ENCODE measurements at regions not wholly inside any gene's neighbourhood (a gene's known extent, or its start where the extent isn't known, plus 50 kb on each side); places are given as distances from the start of the nearest gene placed in this dataset.

- no peak for DNase-seq (ENCODE audit: extremely low spot score)
- POLR2A ChIA-PET: no interaction called here
- CTCF ChIA-PET: interaction anchor here (0.6 kb wide), 1 partner anchor 394 kb away, joined by 3 read pairs; no protein-coding TSS in a partner anchor
- TF ChIP-seq ARNT (IDR thresholded peaks at IDR 0.05) (no peak), NFRKB (IDR thresholded peaks at IDR 0.05) (no peak), FOXM1 (IDR thresholded peaks at IDR 0.05; ENCODE audit: borderline replicate concordance) (no peak), FOXA1 (IDR thresholded peaks at IDR 0.05) (no peak), LEF1 (IDR thresholded peaks at IDR 0.05; ENCODE audit: borderline replicate concordance) (no peak), ELF4 (IDR thresholded peaks at IDR 0.05) (no peak), FOXK2 (IDR thresholded peaks at IDR 0.05) (no peak), ZNF384 (IDR thresholded peaks at IDR 0.05) (no peak), L3MBTL2 (conservative IDR thresholded peaks at IDR 0.05) (no peak), HDGF (IDR thresholded peaks at IDR 0.05; ENCODE audit: borderline replicate concordance) (no peak), SUZ12 (IDR thresholded peaks at IDR 0.05) (no peak), SP1 (IDR thresholded peaks at IDR 0.05) (no peak), BHLHE40 (IDR thresholded peaks at IDR 0.05; ENCODE audit: borderline replicate concordance) (no peak), TARDBP (IDR thresholded peaks at IDR 0.05) (no peak), PKNOX1 (IDR thresholded peaks at IDR 0.05) (no peak), CTBP1 (IDR thresholded peaks at IDR 0.05; ENCODE audit: borderline replicate concordance) (no peak)
These were observed 354.9 kb downstream of the GPAT3 start for GRCh38 chr4:83890816-83891215.

GRCh38 chr4:83890231-83890630, 354.3 kb downstream of the GPAT3 start:
- no peak for TF ChIP-seq SP1 (IDR thresholded peaks at IDR 0.05)
- no peak for TF ChIP-seq ARNT (IDR thresholded peaks at IDR 0.05)
- TF ChIP-seq TARDBP (IDR thresholded peaks at IDR 0.05): no peak
- no peak for TF ChIP-seq BHLHE40 (IDR thresholded peaks at IDR 0.05; ENCODE audit: borderline replicate concordance)
- TF ChIP-seq CTBP1 (IDR thresholded peaks at IDR 0.05; ENCODE audit: borderline replicate concordance): no peak
- no peak for TF ChIP-seq L3MBTL2 (conservative IDR thresholded peaks at IDR 0.05)
- TF ChIP-seq FOXK2 (IDR thresholded peaks at IDR 0.05): no peak
- no peak for TF ChIP-seq LEF1 (IDR thresholded peaks at IDR 0.05; ENCODE audit: borderline replicate concordance)
- no peak for TF ChIP-seq FOXM1 (IDR thresholded peaks at IDR 0.05; ENCODE audit: borderline replicate concordance)
- no peak for TF ChIP-seq HDGF (IDR thresholded peaks at IDR 0.05; ENCODE audit: borderline replicate concordance)
- no peak for TF ChIP-seq ELF4 (IDR thresholded peaks at IDR 0.05)
- POLR2A ChIA-PET: no interaction called here
- DNase-seq (ENCODE audit: extremely low spot score): no peak
- CTCF ChIA-PET: no interaction called here

- POLR2A ChIA-PET: no interaction called here
These were observed 353.9 kb downstream of the GPAT3 start for GRCh38 chr4:83889802-83890201.

GRCh38 chr4:83885256-83886182, 349.6 kb downstream of the GPAT3 start:
- ChIA-PET POLR2A (no interaction called here), CTCF (interaction anchor here (1.1 kb wide), 1 partner anchor 115 kb away, joined by 3 read pairs; no protein-coding TSS in a partner anchor)
- no peak for DNase-seq (ENCODE audit: extremely low spot score)
- TF ChIP-seq BHLHE40 (IDR thresholded peaks at IDR 0.05; ENCODE audit: borderline replicate concordance): no peak
- TF ChIP-seq PKNOX1 (IDR thresholded peaks at IDR 0.05): no peak
- no peak for TF ChIP-seq ARNT (IDR thresholded peaks at IDR 0.05)
- TF ChIP-seq ELF4 (IDR thresholded peaks at IDR 0.05): no peak
- no peak for TF ChIP-seq TARDBP (IDR thresholded peaks at IDR 0.05)
- TF ChIP-seq ZNF384 (IDR thresholded peaks at IDR 0.05): no peak
- TF ChIP-seq HDGF (IDR thresholded peaks at IDR 0.05; ENCODE audit: borderline replicate concordance): no peak
- TF ChIP-seq SP1 (IDR thresholded peaks at IDR 0.05): no peak
- TF ChIP-seq NFRKB (IDR thresholded peaks at IDR 0.05): no peak
- no peak for TF ChIP-seq FOXM1 (IDR thresholded peaks at IDR 0.05; ENCODE audit: borderline replicate concordance)

More at GRCh38 chr4:83889802-83890201, 353.9 kb downstream of the GPAT3 start:
- no peak for DNase-seq (ENCODE audit: extremely low spot score)
- CTCF ChIA-PET: no interaction called here
- TF ChIP-seq L3MBTL2 (conservative IDR thresholded peaks at IDR 0.05): no peak
- no peak for TF ChIP-seq NFRKB (IDR thresholded peaks at IDR 0.05)
- TF ChIP-seq LEF1 (IDR thresholded peaks at IDR 0.05; ENCODE audit: borderline replicate concordance): no peak
- TF ChIP-seq ZNF384 (IDR thresholded peaks at IDR 0.05): no peak
- no peak for TF ChIP-seq BHLHE40 (IDR thresholded peaks at IDR 0.05; ENCODE audit: borderline replicate concordance)
- TF ChIP-seq FOXM1 (IDR thresholded peaks at IDR 0.05; ENCODE audit: borderline replicate concordance): no peak
- TF ChIP-seq ELF4 (IDR thresholded peaks at IDR 0.05): no peak
- no peak for TF ChIP-seq SP1 (IDR thresholded peaks at IDR 0.05)
- TF ChIP-seq TARDBP (IDR thresholded peaks at IDR 0.05): no peak
- no peak for TF ChIP-seq CTBP1 (IDR thresholded peaks at IDR 0.05; ENCODE audit: borderline replicate concordance)
- no peak for TF ChIP-seq FOXK2 (IDR thresholded peaks at IDR 0.05)
- no peak for TF ChIP-seq SUZ12 (IDR thresholded peaks at IDR 0.05)

GRCh38 chr4:83876047-83876446, 340.1 kb downstream of the GPAT3 start:
- TF ChIP-seq FOXM1 (IDR thresholded peaks at IDR 0.05; ENCODE audit: borderline replicate concordance) (no peak), CTBP1 (IDR thresholded peaks at IDR 0.05; ENCODE audit: borderline replicate concordance) (no peak), L3MBTL2 (conservative IDR thresholded peaks at IDR 0.05) (no peak), SUZ12 (IDR thresholded peaks at IDR 0.05) (no peak), FOXA1 (IDR thresholded peaks at IDR 0.05) (no peak)
- DNase-seq (ENCODE audit: extremely low spot score): no peak
- CTCF ChIA-PET: no interaction called here
- POLR2A ChIA-PET: no interaction called here

- ChIA-PET POLR2A (no interaction called here), CTCF (no interaction called here)
- TF ChIP-seq HDGF (IDR thresholded peaks at IDR 0.05; ENCODE audit: borderline replicate concordance) (no peak), ARNT (IDR thresholded peaks at IDR 0.05) (no peak), FOXA1 (IDR thresholded peaks at IDR 0.05) (no peak), PKNOX1 (IDR thresholded peaks at IDR 0.05) (no peak), CTBP1 (IDR thresholded peaks at IDR 0.05; ENCODE audit: borderline replicate concordance) (no peak), SUZ12 (IDR thresholded peaks at IDR 0.05) (no peak), FOXK2 (IDR thresholded peaks at IDR 0.05) (no peak), SP1 (IDR thresholded peaks at IDR 0.05) (no peak), FOXM1 (IDR thresholded peaks at IDR 0.05; ENCODE audit: borderline replicate concordance) (no peak)
These were observed 339.5 kb downstream of the GPAT3 start for GRCh38 chr4:83875437-83875836.

More at GRCh38 chr4:83875437-83875836, 339.5 kb downstream of the GPAT3 start:
- no peak for DNase-seq (ENCODE audit: extremely low spot score)
